ENCODE measurements at regions not wholly inside any gene's neighbourhood (a gene's known extent, or its start where the extent isn't known, plus 50 kb on each side); places are given as distances from the start of the nearest gene placed in this dataset.

DNA sequence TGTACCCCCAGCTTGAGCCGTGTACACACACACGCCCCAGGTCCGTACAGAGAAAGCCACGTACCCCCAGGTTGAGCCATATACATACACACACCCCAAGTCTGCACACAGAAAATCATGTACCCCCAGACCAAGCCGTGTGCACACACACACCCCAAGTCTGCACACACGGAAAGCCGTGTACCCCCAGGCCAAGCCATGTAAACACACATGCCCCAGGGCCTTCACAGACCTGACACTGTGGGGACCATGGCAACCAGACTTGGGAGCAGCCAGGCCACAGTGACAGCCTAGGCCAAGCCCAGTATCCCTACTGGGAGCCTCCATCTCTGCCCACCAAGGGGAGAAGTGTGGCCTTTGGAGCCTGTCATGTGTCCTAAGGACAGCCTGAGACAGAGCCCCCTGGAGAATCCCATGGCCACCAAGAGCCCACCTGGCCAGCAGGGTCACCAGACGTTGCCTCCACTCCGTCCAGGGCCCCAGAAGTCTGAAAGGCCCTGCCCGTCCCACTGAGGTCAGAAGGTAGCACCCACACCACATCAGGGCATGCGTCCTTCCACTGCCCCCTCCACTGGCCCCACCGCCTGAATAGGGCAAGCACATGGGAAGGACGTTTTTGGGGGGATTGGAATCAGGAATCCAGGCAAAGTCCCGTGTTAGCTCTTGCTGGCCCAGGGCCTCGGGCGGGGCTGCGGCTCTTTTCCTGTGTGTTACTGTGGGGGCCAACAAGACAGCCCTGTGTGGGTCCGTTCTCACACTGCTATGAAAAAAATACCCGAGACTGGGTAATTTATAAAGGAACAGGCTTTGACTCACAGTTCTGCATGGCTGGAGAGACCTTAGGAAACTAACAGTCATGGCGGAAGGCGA is 636.7 kb downstream of the TBC1D22A start:
- TF ChIP-seq POLR2A (IDR thresholded peaks at IDR 0.05) (no peak), CTCF (IDR thresholded peaks at IDR 0.05) (no peak), EP300 (IDR thresholded peaks at IDR 0.05) (no peak), POLR2AphosphoS5 (IDR thresholded peaks at IDR 0.05) (no peak)
